ENCODE measurements at regions not wholly inside any gene's neighbourhood (a gene's known extent, or its start where the extent isn't known, plus 50 kb on each side); places are given as distances from the start of the nearest gene placed in this dataset.

DNA sequence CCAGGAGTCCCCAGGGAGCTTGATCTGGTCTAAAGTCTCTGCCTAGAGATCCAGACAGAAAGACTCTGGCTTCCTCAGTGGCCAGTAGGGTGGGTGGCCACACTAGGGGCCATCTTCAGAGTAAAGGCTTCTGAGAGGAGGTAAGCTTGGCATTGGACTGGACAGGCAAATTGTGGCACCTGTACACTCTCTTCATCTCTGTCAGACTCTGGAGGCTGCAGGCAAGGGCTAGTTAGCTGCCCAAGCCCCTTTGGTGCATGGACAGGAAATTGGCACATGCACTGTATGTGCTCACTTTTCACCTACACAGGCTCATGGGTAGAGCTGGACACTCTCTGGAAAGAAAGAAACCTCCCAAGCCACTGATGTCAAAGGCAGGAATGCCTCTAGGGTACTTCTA is 142.8 kb downstream of the PJA1 start:
- Histone ChIP-seq H4K8ac (ENCODE audit: low read depth, low read length) (no peak overlapping the region), H3K36me3 (replicated peaks in 1 of 2; ENCODE audit: control insufficient read depth in 2 of 2, insufficient read depth in 2 of 2, low read length in 2 of 2) (no peaks in the 10 kb centered on the region), H3K4me3 (ENCODE audit: low read length in 2 of 2) (no peak overlapping the region), H2BK15ac (ENCODE audit: low read length) (no peak overlapping the region), H3K4me2 (ENCODE audit: insufficient read depth, low read length, poor library complexity, severe bottlenecking) (no peak overlapping the region), H2BK12ac (ENCODE audit: low read length) (no peak overlapping the region), H3K18ac (ENCODE audit: low read length) (no peak overlapping the region), H3K4me1 (ENCODE audit: control insufficient read depth in 2 of 2, insufficient read depth in 1 of 2, low read depth in 1 of 2, low read length in 2 of 2) (peaks cover 0 to 7% of the 10 kb centered on the region in 2 donors), H3K23ac (ENCODE audit: low read depth, low read length, poor library complexity) (no peak overlapping the region), H2AK5ac (ENCODE audit: low read depth, low read length) (no peak overlapping the region), H4K91ac (ENCODE audit: low read depth, low read length, poor library complexity) (no peak overlapping the region), H3K14ac (ENCODE audit: low read length) (no peak overlapping the region), H2BK5ac (ENCODE audit: low read length) (no peak overlapping the region), H3K9me3 (replicated peaks in 1 of 2; ENCODE audit: control insufficient read depth in 2 of 2, insufficient read depth in 1 of 2, low read depth in 1 of 2, low read length in 2 of 2) (no peaks in the 10 kb centered on the region), H2AFZ (ENCODE audit: low read length) (no peak overlapping the region), H2BK120ac (ENCODE audit: low read depth, low read length) (no peak overlapping the region), H3K27me3 (ENCODE audit: control insufficient read depth in 3 of 3, insufficient read depth in 3 of 3, low read depth in 1 of 3, low read length in 3 of 3) (peaks cover 0 to 12% (median 0%) of the 10 kb centered on the region in 3 experiments), H3K4ac (ENCODE audit: low read length) (no peak overlapping the region), H3K79me1 (ENCODE audit: low read depth, low read length) (no peaks in the 10 kb centered on the region), H3K9ac (ENCODE audit: low read depth, low read length, poor library complexity) (no peak overlapping the region), H3K27ac (replicated peaks; ENCODE audit: low read length) (no peak overlapping the region)
- no peak for DNase-seq (ENCODE audit: low spot score)

DNA sequence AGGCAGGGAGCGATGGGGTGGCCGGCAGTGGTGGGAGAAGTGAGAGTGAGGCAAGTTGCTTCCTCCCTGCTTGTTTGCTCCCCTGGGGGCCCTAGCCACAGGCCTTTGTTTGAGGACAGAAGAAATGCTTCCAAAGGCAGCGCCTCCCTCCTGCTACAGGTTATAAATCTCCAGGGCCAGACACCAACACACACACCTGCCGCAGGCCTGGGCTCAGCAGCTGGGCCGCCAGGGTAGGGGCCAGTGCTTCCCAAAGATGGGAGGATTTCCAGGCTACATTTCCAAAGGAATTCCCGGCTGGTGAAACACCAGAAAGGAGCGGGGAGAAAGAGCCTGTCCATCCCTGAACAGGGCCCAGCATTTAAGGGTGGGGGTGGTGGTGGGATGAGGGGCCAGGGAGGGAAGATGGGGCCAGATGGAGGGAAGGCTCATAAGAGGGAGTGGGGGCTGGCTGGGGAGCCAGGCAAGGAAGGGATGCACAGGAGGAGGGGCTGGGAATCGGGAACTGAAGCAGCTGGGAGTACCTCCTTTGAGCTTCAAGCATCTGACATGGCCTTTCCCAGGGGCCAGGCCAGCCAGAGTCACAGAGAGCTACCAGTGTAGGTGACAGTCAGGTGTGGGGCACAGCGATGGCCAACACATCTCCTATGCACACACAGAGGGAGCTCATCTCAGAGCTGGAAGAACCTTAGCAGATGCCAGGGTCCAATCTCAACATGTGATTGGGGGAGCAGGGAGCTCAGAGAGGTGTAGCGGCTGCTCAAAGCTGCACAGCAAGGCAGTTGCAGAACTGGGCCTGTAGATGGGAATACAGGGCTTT is 143.9 kb downstream of the PJA1 start:
- no peak overlapping the region for H3K23ac ChIP-seq (ENCODE audit: low read depth, low read length, poor library complexity)
- no peak overlapping the region for H2AK5ac ChIP-seq (ENCODE audit: low read depth, low read length)
- no peak overlapping the region for H3K18ac ChIP-seq (ENCODE audit: low read length)
- H3K27ac ChIP-seq (replicated peaks; ENCODE audit: low read length), result no peak overlapping the region
- no peak overlapping the region for H3K4ac ChIP-seq (ENCODE audit: low read length)
- H3K4me2 ChIP-seq (ENCODE audit: insufficient read depth, low read length, poor library complexity, severe bottlenecking), result no peak overlapping the region
- no CpG with 5 or more reads among the region's 10 CpGs for WGBS, 2 donors (ENCODE audit: extremely low coverage in 2 of 2, insufficient read length in 2 of 2, insufficient replicate concordance in 1 of 2)
- no peak overlapping the region for H4K8ac ChIP-seq (ENCODE audit: low read depth, low read length)
- no peak overlapping the region for H2BK120ac ChIP-seq (ENCODE audit: low read depth, low read length)
- H2BK12ac ChIP-seq (ENCODE audit: low read length), result peak overlapping the region; percentile 58
- no peaks in the 10 kb centered on the region for H3K9me3 ChIP-seq (replicated peaks in 1 of 2; ENCODE audit: control insufficient read depth in 2 of 2, insufficient read depth in 1 of 2, low read depth in 1 of 2, low read length in 2 of 2)
- peaks cover 0 to 7% of the 10 kb centered on the region in 2 donors for H3K4me1 ChIP-seq (ENCODE audit: control insufficient read depth in 2 of 2, insufficient read depth in 1 of 2, low read depth in 1 of 2, low read length in 2 of 2)
- peak overlapping the region; percentile 21 for H3K9ac ChIP-seq (ENCODE audit: low read depth, low read length, poor library complexity)
- peaks cover 0 to 17% (median 0%) of the 10 kb centered on the region in 3 experiments for H3K27me3 ChIP-seq (ENCODE audit: control insufficient read depth in 3 of 3, insufficient read depth in 3 of 3, low read depth in 1 of 3, low read length in 3 of 3)
- no peak overlapping the region for H3K4me3 ChIP-seq (ENCODE audit: low read length in 2 of 2)
- no peak overlapping the region for H2BK5ac ChIP-seq (ENCODE audit: low read length)
- no peak for DNase-seq (ENCODE audit: low spot score)
- no peak overlapping the region for H2AFZ ChIP-seq (ENCODE audit: low read length)
- no peak overlapping the region for H2BK15ac ChIP-seq (ENCODE audit: low read length)
- no peaks in the 10 kb centered on the region for H3K36me3 ChIP-seq (replicated peaks in 1 of 2; ENCODE audit: control insufficient read depth in 2 of 2, insufficient read depth in 2 of 2, low read length in 2 of 2)
- H3K14ac ChIP-seq (ENCODE audit: low read length), result no peak overlapping the region
- H4K91ac ChIP-seq (ENCODE audit: low read depth, low read length, poor library complexity), result no peak overlapping the region
- no peaks in the 10 kb centered on the region for H3K79me1 ChIP-seq (ENCODE audit: low read depth, low read length)

DNA sequence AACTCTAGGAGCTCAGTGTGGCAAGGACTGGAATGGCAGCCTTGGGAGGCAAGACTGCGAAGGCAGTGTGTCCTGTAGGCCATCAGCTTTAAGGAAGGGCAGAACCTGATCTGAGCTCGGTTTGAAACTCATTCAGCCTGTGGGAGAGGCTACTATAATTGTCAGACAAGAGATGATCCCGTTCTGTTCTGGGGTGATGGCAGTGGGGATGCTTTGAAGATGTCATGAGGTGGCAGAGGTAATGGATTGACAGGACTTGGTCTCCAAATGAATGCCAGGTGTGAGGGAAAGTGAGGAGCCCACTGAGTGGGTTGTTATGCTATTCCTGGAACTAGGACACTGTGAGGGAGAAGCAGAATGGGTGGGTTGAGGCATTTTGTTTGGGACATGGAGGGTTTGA is 144.9 kb downstream of the PJA1 start:
- Histone ChIP-seq H2AK5ac (ENCODE audit: low read depth, low read length) (no peak overlapping the region), H3K36me3 (replicated peaks in 1 of 2; ENCODE audit: control insufficient read depth in 2 of 2, insufficient read depth in 2 of 2, low read length in 2 of 2) (no peaks in the 10 kb centered on the region), H2AFZ (ENCODE audit: low read length) (no peak overlapping the region), H3K27me3 (ENCODE audit: control insufficient read depth in 3 of 3, insufficient read depth in 3 of 3, low read depth in 1 of 3, low read length in 3 of 3) (peaks cover 0 to 17% (median 0%) of the 10 kb centered on the region in 3 experiments), H3K79me1 (ENCODE audit: low read depth, low read length) (no peaks in the 10 kb centered on the region), H3K4me1 (ENCODE audit: control insufficient read depth in 2 of 2, insufficient read depth in 1 of 2, low read depth in 1 of 2, low read length in 2 of 2) (peaks cover 0 to 7% of the 10 kb centered on the region in 2 donors), H3K4me3 (ENCODE audit: low read length in 2 of 2) (no peak overlapping the region), H3K18ac (ENCODE audit: low read length) (no peak overlapping the region), H3K9ac (ENCODE audit: low read depth, low read length, poor library complexity) (no peak overlapping the region), H3K9me3 (replicated peaks in 1 of 2; ENCODE audit: control insufficient read depth in 2 of 2, insufficient read depth in 1 of 2, low read depth in 1 of 2, low read length in 2 of 2) (no peaks in the 10 kb centered on the region), H3K14ac (ENCODE audit: low read length) (no peak overlapping the region), H4K91ac (ENCODE audit: low read depth, low read length, poor library complexity) (no peak overlapping the region), H2BK12ac (ENCODE audit: low read length) (no peak overlapping the region), H4K8ac (ENCODE audit: low read depth, low read length) (no peak overlapping the region), H3K4ac (ENCODE audit: low read length) (no peak overlapping the region), H2BK120ac (ENCODE audit: low read depth, low read length) (no peak overlapping the region), H3K4me2 (ENCODE audit: insufficient read depth, low read length, poor library complexity, severe bottlenecking) (no peak overlapping the region), H3K27ac (replicated peaks; ENCODE audit: low read length) (no peak overlapping the region), H3K23ac (ENCODE audit: low read depth, low read length, poor library complexity) (no peak overlapping the region), H2BK15ac (ENCODE audit: low read length) (no peak overlapping the region), H2BK5ac (ENCODE audit: low read length) (no peak overlapping the region)
- no CpG with 5 or more reads among the region's 3 CpGs for WGBS, 2 donors (ENCODE audit: extremely low coverage in 2 of 2, insufficient read length in 2 of 2, insufficient replicate concordance in 1 of 2)
- no peak for DNase-seq (ENCODE audit: low spot score)

DNA sequence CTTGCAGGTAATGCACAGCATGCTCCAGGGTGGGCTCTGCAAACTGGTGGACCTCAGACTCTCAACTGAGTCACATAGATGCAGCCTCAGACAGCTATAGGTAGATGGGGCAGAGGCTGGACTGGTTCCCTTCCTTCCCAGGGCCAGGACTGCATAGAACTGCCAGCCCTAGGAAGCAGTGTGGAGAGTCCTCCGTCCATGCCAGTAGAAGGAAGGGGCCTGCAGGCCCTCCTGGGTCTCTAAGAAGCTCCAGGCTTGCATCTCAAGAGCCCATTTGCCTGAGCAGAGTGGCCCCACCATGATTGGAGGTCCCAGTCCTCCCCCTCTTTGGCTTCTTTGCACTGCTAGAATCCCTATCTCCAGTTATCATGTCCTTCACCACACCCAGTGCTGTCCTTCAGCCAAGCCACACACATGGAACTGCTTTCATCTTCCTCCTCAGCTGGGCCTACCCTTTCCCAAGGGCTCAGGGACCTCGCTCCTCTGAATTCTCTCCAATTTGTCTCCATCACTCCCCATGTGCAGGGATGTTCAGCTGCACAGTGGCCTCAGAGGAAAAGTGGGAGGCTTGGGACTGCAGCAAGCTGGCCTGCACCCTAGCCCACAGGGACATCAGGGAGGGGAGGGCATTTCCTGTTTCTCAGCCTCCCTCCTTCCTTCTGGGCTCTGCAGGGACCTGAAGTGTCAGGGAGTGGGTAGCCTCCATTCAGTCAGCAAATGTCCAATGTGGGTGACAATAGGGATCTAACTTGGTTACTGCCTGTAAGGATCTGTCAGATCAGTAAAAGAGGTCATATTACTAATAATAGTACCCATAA is 146.0 kb downstream of the PJA1 start:
- peak overlapping the region; percentile 57 for H3K18ac ChIP-seq (ENCODE audit: low read length)
- H2AK5ac ChIP-seq (ENCODE audit: low read depth, low read length), result no peak overlapping the region
- peaks cover 0 to 13% (median 0%) of the 10 kb centered on the region in 3 experiments for H3K27me3 ChIP-seq (ENCODE audit: control insufficient read depth in 3 of 3, insufficient read depth in 3 of 3, low read depth in 1 of 3, low read length in 3 of 3)
- no peak overlapping the region for H4K8ac ChIP-seq (ENCODE audit: low read depth, low read length)
- no peak overlapping the region for H3K4me3 ChIP-seq (ENCODE audit: low read length in 2 of 2)
- no peak overlapping the region for H2BK120ac ChIP-seq (ENCODE audit: low read depth, low read length)
- no CpG with 5 or more reads among the region's 2 CpGs for WGBS, 2 donors (ENCODE audit: extremely low coverage in 2 of 2, insufficient read length in 2 of 2, insufficient replicate concordance in 1 of 2)
- no peaks in the 10 kb centered on the region for H3K79me1 ChIP-seq (ENCODE audit: low read depth, low read length)
- no peak overlapping the region for H3K4me2 ChIP-seq (ENCODE audit: insufficient read depth, low read length, poor library complexity, severe bottlenecking)
- H2AFZ ChIP-seq (ENCODE audit: low read length), result no peak overlapping the region
- H3K27ac ChIP-seq (replicated peaks; ENCODE audit: low read length), result no peak overlapping the region
- no peak overlapping the region for H4K91ac ChIP-seq (ENCODE audit: low read depth, low read length, poor library complexity)
- H2BK15ac ChIP-seq (ENCODE audit: low read length), result no peak overlapping the region
- no peak overlapping the region for H2BK5ac ChIP-seq (ENCODE audit: low read length)
- no peaks in the 10 kb centered on the region for H3K36me3 ChIP-seq (replicated peaks in 1 of 2; ENCODE audit: control insufficient read depth in 2 of 2, insufficient read depth in 2 of 2, low read length in 2 of 2)
- H3K14ac ChIP-seq (ENCODE audit: low read length), result no peak overlapping the region
- H3K9me3 ChIP-seq (replicated peaks in 1 of 2; ENCODE audit: control insufficient read depth in 2 of 2, insufficient read depth in 1 of 2, low read depth in 1 of 2, low read length in 2 of 2), result no peaks in the 10 kb centered on the region
- no peak overlapping the region for H2BK12ac ChIP-seq (ENCODE audit: low read length)
- H3K23ac ChIP-seq (ENCODE audit: low read depth, low read length, poor library complexity), result no peak overlapping the region
- no peak overlapping the region for H3K4ac ChIP-seq (ENCODE audit: low read length)
- no peak overlapping the region for H3K9ac ChIP-seq (ENCODE audit: low read depth, low read length, poor library complexity)
- peaks cover 0 to 7% of the 10 kb centered on the region in 2 donors for H3K4me1 ChIP-seq (ENCODE audit: control insufficient read depth in 2 of 2, insufficient read depth in 1 of 2, low read depth in 1 of 2, low read length in 2 of 2)
- no peak for DNase-seq (ENCODE audit: low spot score)

Data from neuronal stem cell (in vitro differentiated cells).